ENCODE measurements at regions not wholly inside any gene's neighbourhood (a gene's known extent, or its start where the extent isn't known, plus 50 kb on each side); places are given as distances from the start of the nearest gene placed in this dataset.
"Not testable (repeated sequence)": the region's sequence is repeated elsewhere in the genome, so short reads cannot be mapped to it uniquely, and the experiment has no call there.

GRCh38 chr2:132274000-132274399 lies 112.2 kb upstream of the ANKRD30BL start:
- H3K4me3 ChIP-seq (ENCODE audit: low read length) = no peak overlapping the region
- no peak for DNase-seq (ENCODE audit: low read depth)
- no peak for TF ChIP-seq CTCF (conservative IDR thresholded peaks at IDR 0.05; ENCODE audit: low read length)

GRCh38 chr2:132275396-132275795 lies 113.6 kb upstream of the ANKRD30BL start:
- no peak for DNase-seq (ENCODE audit: low read depth)
- H3K4me3 ChIP-seq (ENCODE audit: low read length) = no peak overlapping the region
- no peak for TF ChIP-seq CTCF (conservative IDR thresholded peaks at IDR 0.05; ENCODE audit: low read length)

GRCh38 chr2:132276571-132276981 lies 114.8 kb upstream of the ANKRD30BL start:
- H3K4me3 ChIP-seq (ENCODE audit: low read length) = no peak overlapping the region
- TF ChIP-seq CTCF (conservative IDR thresholded peaks at IDR 0.05; ENCODE audit: low read length) = no peak
- DNase-seq (ENCODE audit: low read depth) = no peak

- no peak for DNase-seq (ENCODE audit: low read depth)
- TF ChIP-seq CTCF (conservative IDR thresholded peaks at IDR 0.05; ENCODE audit: low read length) = no peak
- no peak overlapping the region for H3K4me3 ChIP-seq (ENCODE audit: low read length)
Measured at GRCh38 chr2:132278267-132278666, 116.5 kb upstream of the ANKRD30BL start.

- no peak for TF ChIP-seq CTCF (conservative IDR thresholded peaks at IDR 0.05; ENCODE audit: low read length)
- no peak overlapping the region for H3K4me3 ChIP-seq (ENCODE audit: low read length)
- DNase-seq (ENCODE audit: low read depth) = no peak
Measured at GRCh38 chr2:132279344-132279743, 117.6 kb upstream of the ANKRD30BL start.

- DNase-seq (ENCODE audit: low read depth) = no peak
- no peak for TF ChIP-seq CTCF (conservative IDR thresholded peaks at IDR 0.05; ENCODE audit: low read length)
- H3K4me3 ChIP-seq (ENCODE audit: low read length) = no peak overlapping the region
Measured at GRCh38 chr2:132279930-132280615, 118.3 kb upstream of the ANKRD30BL start.

GRCh38 chr2:132280912-132281311 lies 119.2 kb upstream of the ANKRD30BL start:
- no peak for DNase-seq (ENCODE audit: low read depth)
- no peak for TF ChIP-seq CTCF (conservative IDR thresholded peaks at IDR 0.05; ENCODE audit: low read length)
- no peak overlapping the region for H3K4me3 ChIP-seq (ENCODE audit: low read length)

GRCh38 chr2:132282104-132282503 lies 120.4 kb upstream of the ANKRD30BL start:
- DNase-seq (ENCODE audit: low read depth); H3K4me3 ChIP-seq (ENCODE audit: low read length): not testable (repeated sequence)
